Endothelial cell of umbilical vein (primary cell): ENCODE measurements at regions not wholly inside any gene's neighbourhood (a gene's known extent, or its start where the extent isn't known, plus 50 kb on each side); places are given as distances from the start of the nearest gene placed in this dataset.

Experiments
- BruUV-seq: library from RNA; stranded (reverse); fragments of 400-500 nt; replicated peaks from 2 replicates; lab custom pipeline; 2021; lab: Mats Ljungman, UMichigan
- CTCF ChIA-PET: fragments of 300-600, 350-600 bp; sonication (Branson Sonifier 250); formaldehyde crosslinking; loops from one replicate; lab custom pipeline; 2021; ENCODE audit warnings: antibody characterized with exemption, inconsistent platforms; lab: Charles Lee
- POLR2A ChIA-PET: fragments of 300-600, 350-600 bp; sonication (Branson Sonifier 250); formaldehyde crosslinking; loops from one replicate; lab custom pipeline; 2021; ENCODE audit warnings: antibody characterized with exemption, inconsistent platforms; lab: Charles Lee
- DNase-seq: peaks from one replicate; pipeline ENCODE4 v3.0.0-alpha.2; 2011; ENCODE audit warnings: low read depth, low spot score
- FAIRE-seq: peaks from 2 replicates; lab custom pipeline; 2011; peaks lifted over from hg19 to GRCh38; lab: Jason Lieb, UNC
- H2AFZ ChIP-seq: 2 replicates; pipeline ENCODE4 v1.6.0; 2012; ENCODE audit warnings: low read depth, low read length, control low read depth, inconsistent platforms
- H3K27ac ChIP-seq: 2 replicates; pipeline ENCODE4 v1.5.1; 2011; ENCODE audit warnings: low read depth, mild to moderate bottlenecking, control low read depth, low read length, moderate library complexity; ENCODE audit not compliant: insufficient read depth
- H3K27me3 ChIP-seq, 2 experiments: 2 replicates each; pipeline versions ENCODE4 v1.6.0 to v1.6.1; 2011; ENCODE audit warnings: low read length in 2 of 2, mixed read lengths in 1 of 2; ENCODE audit not compliant: control insufficient read depth in 2 of 2, insufficient read depth in 2 of 2
- H3K36me3 ChIP-seq, 2 experiments: 2 replicates in 1 of 2; 3 replicates in 1 of 2; pipeline ENCODE4 v1.5.1; 2011; ENCODE audit warnings: low read length in 2 of 2, mild to moderate bottlenecking in 1 of 2, moderate library complexity in 1 of 2; ENCODE audit not compliant: control insufficient read depth in 2 of 2, insufficient read depth in 2 of 2; ENCODE audit errors: extremely low read depth in 1 of 2
- H3K4me1 ChIP-seq: 3 replicates; pipeline ENCODE4 v1.5.1; 2011; ENCODE audit warnings: mild to moderate bottlenecking, low read length; ENCODE audit not compliant: control insufficient read depth, insufficient read depth; ENCODE audit errors: extremely low read depth
- H3K4me2 ChIP-seq: 2 replicates; pipeline ENCODE4 v1.6.1; 2011; ENCODE audit warnings: low read length, control low read depth, mixed read lengths; ENCODE audit not compliant: insufficient read depth
- H3K4me3 ChIP-seq, 3 experiments: fragments of 200-600 bp in 1 of 3; sonication (generic), shearing (Covaris generic) in 1 of 3; replicated peaks in 1 of 3; 2 replicates each; pipeline ENCODE4 v1.5.1; 2011 to 2016; ENCODE audit warnings: control low read depth in 3 of 3, low read length in 3 of 3, mild to moderate bottlenecking in 2 of 3, inconsistent platforms in 1 of 3, low read depth in 1 of 3, moderate library complexity in 1 of 3; ENCODE audit not compliant: insufficient read depth in 1 of 3
- H3K79me2 ChIP-seq: 2 replicates; pipeline ENCODE4 v1.6.0; 2012; ENCODE audit warnings: low read length, inconsistent platforms; ENCODE audit not compliant: control insufficient read depth, insufficient read depth
- H3K9ac ChIP-seq: replicated peaks from 2 replicates; pipeline ENCODE3; 2011; ENCODE audit warnings: low read length, control low read depth; ENCODE audit not compliant: insufficient read depth; ENCODE audit errors: extremely low read depth
- H3K9me1 ChIP-seq: replicated peaks from 3 replicates; pipeline ENCODE4 v1.6.0; 2011; ENCODE audit warnings: mild to moderate bottlenecking, low read length; ENCODE audit not compliant: control insufficient read depth, insufficient read depth; ENCODE audit errors: extremely low read depth
- H3K9me3 ChIP-seq: replicated peaks from 2 replicates; pipeline ENCODE4 v1.5.1; 2012; ENCODE audit warnings: low read length, inconsistent platforms; ENCODE audit not compliant: control insufficient read depth, insufficient read depth
- H4K20me1 ChIP-seq: replicated peaks from 2 replicates; pipeline ENCODE3; 2011; ENCODE audit warnings: mild to moderate bottlenecking, low read length; ENCODE audit not compliant: control insufficient read depth, insufficient read depth; ENCODE audit errors: extremely low read depth
- CTCF ChIP-seq, 2 donors: IDR thresholded peaks; 1 replicate in 1 of 2; 2 replicates in 1 of 2; pipeline ENCODE4 v1.5.1; 2011; ENCODE audit warnings: low read length in 2 of 2, mild to moderate bottlenecking in 2 of 2, moderate library complexity in 2 of 2, control low read depth in 1 of 2, inconsistent platforms in 1 of 2, low read depth in 1 of 2; ENCODE audit not compliant: insufficient read depth in 1 of 2; ENCODE audit errors: extremely low read depth in 1 of 2
- EZH2 ChIP-seq: IDR thresholded peaks from 2 replicates; pipeline ENCODE4 v1.6.1; 2012; ENCODE audit warnings: borderline replicate concordance, low read depth, mild to moderate bottlenecking, moderate library complexity, low read length, inconsistent platforms; ENCODE audit not compliant: severe bottlenecking
- FOS ChIP-seq: IDR thresholded peaks from 2 replicates; pipeline ENCODE4 v1.6.1; 2011; ENCODE audit warnings: mild to moderate bottlenecking, low read length, moderate library complexity, borderline replicate concordance; ENCODE audit not compliant: insufficient read depth
- GATA2 ChIP-seq: IDR thresholded peaks from 2 replicates; pipeline ENCODE4 v1.7.0; 2011; ENCODE audit warnings: low read depth, mild to moderate bottlenecking, moderate library complexity, mixed read lengths, low read length; ENCODE audit not compliant: insufficient read length, insufficient read depth
- JUN ChIP-seq: IDR thresholded peaks from 2 replicates; pipeline ENCODE4 v1.6.1; 2011; ENCODE audit warnings: borderline replicate concordance, low read depth; ENCODE audit not compliant: insufficient read length, insufficient read depth
- MYC ChIP-seq: IDR thresholded peaks from one replicate; pipeline ENCODE4 v1.6.1; 2011; ENCODE audit warnings: mild to moderate bottlenecking, low read depth, low read length
- POLR2A ChIP-seq: IDR thresholded peaks from 2 replicates; pipeline ENCODE4 v1.6.1; 2012; ENCODE audit warnings: low read depth, mild to moderate bottlenecking, control low read depth, low read length
- POLR2AphosphoS5 ChIP-seq: IDR thresholded peaks from 2 replicates; pipeline ENCODE4 v1.6.1; 2012; ENCODE audit warnings: low read depth, mild to moderate bottlenecking, control low read depth, low read length, moderate library complexity; ENCODE audit not compliant: insufficient read depth
- dilution Hi-C: fragments of 300-500 bp; cut with MboI; formaldehyde crosslinking; loops from one replicate; pipeline ENCODE4 v1.15.0; 2019; ENCODE audit warnings: low sequenced_read_pairs; ENCODE audit not compliant: extremely low pct_ligation_motif_present
- intact Hi-C: fragments of 100-400 bp; cut with micrococcal nuclease; formaldehyde crosslinking; loops from one replicate; pipeline ENCODE4 v1.10.0; 2022
- TF ChIP-seq, protein P1 (sequence below): IDR thresholded peaks from 2 replicates; pipeline ENCODE4 v1.6.1; 2011; ENCODE audit not compliant: insufficient read depth, insufficient read length

- no peaks in the 10 kb centered on the region for H3K9me3 ChIP-seq
- H3K79me2 ChIP-seq = no peaks in the 10 kb centered on the region
- intact Hi-C loops = no loop called here
- CTCF ChIA-PET = no interaction called here
- H3K36me3 ChIP-seq = no peaks in the 10 kb centered on the region
- no peak overlapping the region for H2AFZ ChIP-seq
- H3K4me2 ChIP-seq = no peak overlapping the region
- H3K27me3 ChIP-seq = no peaks in the 10 kb centered on the region
- no peak overlapping the region for H3K9ac ChIP-seq
- H4K20me1 ChIP-seq = no peaks in the 10 kb centered on the region
- POLR2A ChIA-PET = no interaction called here
- DNase-seq (no peak), FAIRE-seq (no peak)
- no peaks in the 10 kb centered on the region for H3K9me1 ChIP-seq
- no TSS peak for BruUV-seq
- TF ChIP-seq CTCF (IDR thresholded peaks at IDR 0.05; ENCODE audit: extremely low read depth in 1 of 2, insufficient read depth in 1 of 2, low read depth in 1 of 2, low read length in 2 of 2) = no peak
- no peak for TF ChIP-seq EZH2
- no peak for TF ChIP-seq FOS
- TF ChIP-seq JUN = no peak
- TF ChIP-seq MYC = no peak
- TF ChIP-seq GATA2 = no peak
- TF ChIP-seq, protein P1, sequence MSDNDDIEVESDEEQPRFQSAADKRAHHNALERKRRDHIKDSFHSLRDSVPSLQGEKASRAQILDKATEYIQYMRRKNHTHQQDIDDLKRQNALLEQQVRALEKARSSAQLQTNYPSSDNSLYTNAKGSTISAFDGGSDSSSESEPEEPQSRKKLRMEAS = no peak
- TF ChIP-seq POLR2A = no peak
- no peak for TF ChIP-seq POLR2AphosphoS5
- no peak overlapping the region for H3K27ac ChIP-seq
- H3K4me3 ChIP-seq = no peak overlapping the region
- no peaks in the 10 kb centered on the region for H3K4me1 ChIP-seq
- dilution Hi-C loops = no loop called here
Measured at GRCh38 chr4:178535939-178536579, 1093.8 kb upstream of the AGA start.
